ENCODE measurements at regions not wholly inside any gene's neighbourhood (a gene's known extent, or its start where the extent isn't known, plus 50 kb on each side); places are given as distances from the start of the nearest gene placed in this dataset.

DNA sequence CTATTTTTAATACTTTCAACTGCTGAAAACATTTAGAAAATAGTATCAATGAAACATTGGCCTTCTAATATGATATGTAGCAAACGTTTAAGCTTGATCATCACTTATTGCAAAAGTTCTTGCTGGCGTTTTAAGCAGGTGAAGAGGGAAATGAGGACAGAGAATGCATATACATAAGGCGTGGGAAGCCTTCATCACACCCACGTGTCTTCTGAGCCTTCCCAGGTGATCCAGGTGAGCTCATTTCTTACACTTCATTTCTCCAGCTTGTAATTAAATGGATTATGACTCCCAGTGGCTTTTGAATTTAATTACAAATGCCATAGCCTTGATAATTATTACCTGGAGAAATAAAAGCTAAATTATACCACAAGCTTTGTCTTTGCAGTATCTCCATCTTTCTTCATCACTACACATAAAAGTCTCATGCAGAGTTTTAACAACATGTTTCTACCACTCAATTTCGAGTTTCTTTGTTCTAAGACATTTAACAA lies 1973.8 kb downstream of the MRPL39 start:
- H3K79me2 ChIP-seq (ENCODE audit: insufficient read depth, low read length): no peaks in the 10 kb centered on the region
- TF ChIP-seq, protein P1, sequence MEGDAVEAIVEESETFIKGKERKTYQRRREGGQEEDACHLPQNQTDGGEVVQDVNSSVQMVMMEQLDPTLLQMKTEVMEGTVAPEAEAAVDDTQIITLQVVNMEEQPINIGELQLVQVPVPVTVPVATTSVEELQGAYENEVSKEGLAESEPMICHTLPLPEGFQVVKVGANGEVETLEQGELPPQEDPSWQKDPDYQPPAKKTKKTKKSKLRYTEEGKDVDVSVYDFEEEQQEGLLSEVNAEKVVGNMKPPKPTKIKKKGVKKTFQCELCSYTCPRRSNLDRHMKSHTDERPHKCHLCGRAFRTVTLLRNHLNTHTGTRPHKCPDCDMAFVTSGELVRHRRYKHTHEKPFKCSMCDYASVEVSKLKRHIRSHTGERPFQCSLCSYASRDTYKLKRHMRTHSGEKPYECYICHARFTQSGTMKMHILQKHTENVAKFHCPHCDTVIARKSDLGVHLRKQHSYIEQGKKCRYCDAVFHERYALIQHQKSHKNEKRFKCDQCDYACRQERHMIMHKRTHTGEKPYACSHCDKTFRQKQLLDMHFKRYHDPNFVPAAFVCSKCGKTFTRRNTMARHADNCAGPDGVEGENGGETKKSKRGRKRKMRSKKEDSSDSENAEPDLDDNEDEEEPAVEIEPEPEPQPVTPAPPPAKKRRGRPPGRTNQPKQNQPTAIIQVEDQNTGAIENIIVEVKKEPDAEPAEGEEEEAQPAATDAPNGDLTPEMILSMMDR (IDR thresholded peaks at IDR 0.05; ENCODE audit: extremely low read depth, low read depth, low read length): no peak
- no peak overlapping the region for H3K4me2 ChIP-seq (ENCODE audit: insufficient read depth, low read length)
- no peaks in the 10 kb centered on the region for H3K9me3 ChIP-seq (ENCODE audit: low read depth, low read length)
- H2AFZ ChIP-seq (ENCODE audit: low read length): no peak overlapping the region
- no peaks in the 10 kb centered on the region for H4K20me1 ChIP-seq (ENCODE audit: insufficient read depth, low read length)
- no peak overlapping the region for H3K4me3 ChIP-seq (ENCODE audit: insufficient read depth, low read length)
- H3K36me3 ChIP-seq (ENCODE audit: insufficient read depth, low read length): no peaks in the 10 kb centered on the region
- DNase-seq (ENCODE audit: insufficient read length, low spot score, missing footprints): no peak
- H3K27me3 ChIP-seq (ENCODE audit: insufficient read depth, low read length): no peaks in the 10 kb centered on the region
- no peak overlapping the region for H3K27ac ChIP-seq (ENCODE audit: low read depth, low read length)
- no peaks in the 10 kb centered on the region for H3K4me1 ChIP-seq (ENCODE audit: insufficient read depth, low read length)

DNA sequence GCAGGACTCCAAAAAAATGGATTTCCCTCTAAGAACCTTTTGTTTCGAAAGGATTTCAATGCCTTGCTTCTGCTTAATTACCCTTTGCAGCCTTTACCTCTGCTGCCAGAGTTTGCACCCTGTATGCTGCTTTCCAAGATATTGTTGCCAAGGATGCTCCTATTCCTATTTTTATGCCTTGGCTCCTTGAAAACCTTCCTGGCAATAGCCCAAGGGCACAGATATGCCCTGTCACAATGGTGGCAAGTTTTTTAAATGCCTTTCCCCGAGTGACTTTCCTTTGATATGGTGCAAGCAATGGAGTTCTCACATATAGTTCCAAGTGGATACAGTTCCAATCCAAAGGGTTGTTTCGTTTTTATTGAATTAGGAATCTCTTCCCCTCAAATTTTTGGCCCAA lies 1983.0 kb downstream of the MRPL39 start:
- no peak overlapping the region for H3K4me3 ChIP-seq (ENCODE audit: insufficient read depth, low read length)
- peaks cover 6% of the 10 kb centered on the region for H3K9me3 ChIP-seq (ENCODE audit: low read depth, low read length)
- no peaks in the 10 kb centered on the region for H3K79me2 ChIP-seq (ENCODE audit: insufficient read depth, low read length)
- H2AFZ ChIP-seq (ENCODE audit: low read length): no peak overlapping the region
- no peaks in the 10 kb centered on the region for H4K20me1 ChIP-seq (ENCODE audit: insufficient read depth, low read length)
- H3K36me3 ChIP-seq (ENCODE audit: insufficient read depth, low read length): no peaks in the 10 kb centered on the region
- TF ChIP-seq, protein P1 (IDR thresholded peaks at IDR 0.05; ENCODE audit: extremely low read depth, low read depth, low read length): no peak
- H3K27me3 ChIP-seq (ENCODE audit: insufficient read depth, low read length): no peaks in the 10 kb centered on the region
- no peaks in the 10 kb centered on the region for H3K4me1 ChIP-seq (ENCODE audit: insufficient read depth, low read length)
- no peak for DNase-seq (ENCODE audit: insufficient read length, low spot score, missing footprints)
- no peak overlapping the region for H3K4me2 ChIP-seq (ENCODE audit: insufficient read depth, low read length)
- no peak overlapping the region for H3K27ac ChIP-seq (ENCODE audit: low read depth, low read length)

DNA sequence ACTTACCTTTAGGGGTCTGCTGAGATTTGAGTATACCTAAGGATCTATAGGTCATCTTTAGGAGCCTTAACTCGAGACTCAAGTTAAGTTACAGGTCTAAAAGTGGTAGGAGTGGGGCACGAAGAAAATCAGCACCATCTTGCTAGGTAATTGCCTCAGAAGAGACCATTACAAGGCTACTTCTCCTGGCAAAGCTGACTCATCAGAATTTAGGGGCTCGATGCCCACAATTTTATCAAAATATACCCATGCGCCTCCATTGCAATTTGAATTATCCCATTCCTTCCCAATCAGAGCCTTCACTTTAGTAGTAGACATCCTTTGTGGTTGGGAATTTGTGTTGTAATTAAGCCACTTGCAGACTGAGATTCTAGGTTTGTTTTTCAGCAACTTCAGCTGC lies 1994.3 kb downstream of the MRPL39 start:
- no peaks in the 10 kb centered on the region for H3K36me3 ChIP-seq (ENCODE audit: insufficient read depth, low read length)
- H3K4me3 ChIP-seq (ENCODE audit: insufficient read depth, low read length): no peak overlapping the region
- H3K9me3 ChIP-seq (ENCODE audit: low read depth, low read length): no peaks in the 10 kb centered on the region
- no peaks in the 10 kb centered on the region for H3K79me2 ChIP-seq (ENCODE audit: insufficient read depth, low read length)
- no peak for DNase-seq (ENCODE audit: insufficient read length, low spot score, missing footprints)
- no peaks in the 10 kb centered on the region for H4K20me1 ChIP-seq (ENCODE audit: insufficient read depth, low read length)
- H3K4me1 ChIP-seq (ENCODE audit: insufficient read depth, low read length): no peaks in the 10 kb centered on the region
- H2AFZ ChIP-seq (ENCODE audit: low read length): no peak overlapping the region
- TF ChIP-seq, protein P1 (IDR thresholded peaks at IDR 0.05; ENCODE audit: extremely low read depth, low read depth, low read length): no peak
- H3K27me3 ChIP-seq (ENCODE audit: insufficient read depth, low read length): no peaks in the 10 kb centered on the region
- no peak overlapping the region for H3K4me2 ChIP-seq (ENCODE audit: insufficient read depth, low read length)
- no peak overlapping the region for H3K27ac ChIP-seq (ENCODE audit: low read depth, low read length)

DNA sequence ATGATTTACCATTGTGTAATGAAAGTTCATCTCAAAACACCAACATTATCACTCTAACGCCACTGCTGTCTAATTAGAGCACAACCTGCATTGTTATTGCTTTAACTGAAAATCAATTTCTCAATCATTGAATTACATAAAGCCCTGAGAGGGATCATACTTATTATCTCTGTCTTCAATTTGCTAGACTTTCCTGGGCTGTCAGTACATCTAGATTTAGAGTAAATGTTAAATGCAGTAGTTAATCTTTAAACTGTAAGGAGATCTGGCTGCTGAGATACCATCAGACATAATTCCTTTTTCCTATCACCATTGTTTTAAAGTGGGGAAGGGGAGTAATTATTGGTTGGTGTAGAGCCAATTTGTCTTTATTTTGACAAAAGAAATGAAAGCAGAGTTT lies 1995.1 kb downstream of the MRPL39 start:
- TF ChIP-seq, protein P1 (IDR thresholded peaks at IDR 0.05; ENCODE audit: extremely low read depth, low read depth, low read length): no peak
- no peaks in the 10 kb centered on the region for H3K79me2 ChIP-seq (ENCODE audit: insufficient read depth, low read length)
- H3K27me3 ChIP-seq (ENCODE audit: insufficient read depth, low read length): no peaks in the 10 kb centered on the region
- no peaks in the 10 kb centered on the region for H3K4me1 ChIP-seq (ENCODE audit: insufficient read depth, low read length)
- H3K36me3 ChIP-seq (ENCODE audit: insufficient read depth, low read length): no peaks in the 10 kb centered on the region
- no peak overlapping the region for H3K4me3 ChIP-seq (ENCODE audit: insufficient read depth, low read length)
- no peak overlapping the region for H2AFZ ChIP-seq (ENCODE audit: low read length)
- H3K27ac ChIP-seq (ENCODE audit: low read depth, low read length): no peak overlapping the region
- H4K20me1 ChIP-seq (ENCODE audit: insufficient read depth, low read length): no peaks in the 10 kb centered on the region
- no peaks in the 10 kb centered on the region for H3K9me3 ChIP-seq (ENCODE audit: low read depth, low read length)
- H3K4me2 ChIP-seq (ENCODE audit: insufficient read depth, low read length): no peak overlapping the region
- DNase-seq (ENCODE audit: insufficient read length, low spot score, missing footprints): peak; percentile 25
